ENCODE measurements at regions not wholly inside any gene's neighbourhood (a gene's known extent, or its start where the extent isn't known, plus 50 kb on each side); places are given as distances from the start of the nearest gene placed in this dataset.

DNA sequence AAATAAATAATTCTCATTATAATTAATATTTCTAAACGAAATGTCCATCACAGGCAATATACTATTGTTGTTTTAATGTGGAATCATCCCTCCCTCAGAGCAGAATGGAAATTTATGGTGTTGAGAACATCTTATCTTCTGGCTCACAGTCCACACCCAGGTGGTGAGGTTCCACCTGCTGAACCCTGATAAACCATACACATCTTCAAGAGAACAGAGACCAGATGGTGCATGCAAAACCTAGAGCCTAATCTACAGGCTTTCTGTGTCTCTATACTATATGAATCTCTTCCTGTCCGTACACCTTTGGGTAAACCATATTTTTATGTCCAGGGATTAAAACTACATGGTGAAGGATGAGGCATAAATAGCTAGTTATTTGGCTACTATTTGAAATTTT is 52.3 kb upstream of the UFL1 start:
- no peak for TF ChIP-seq CTCF (IDR thresholded peaks at IDR 0.05; ENCODE audit: insufficient read depth, low read length, poor library complexity, severe bottlenecking)
- no peak for TF ChIP-seq EZH2phosphoT487 (conservative IDR thresholded peaks at IDR 0.05; ENCODE audit: low read length)
